GM12891 (cell line): ENCODE measurements at regions not wholly inside any gene's neighbourhood (a gene's known extent, or its start where the extent isn't known, plus 50 kb on each side); places are given as distances from the start of the nearest gene placed in this dataset.

ENCODE experiments used
- POLR2A ChIP-seq: IDR thresholded peaks from 2 replicates; pipeline ENCODE4 v1.6.1; 2011; ENCODE audit warnings: low read depth, low read length, control low read depth
- POLR2AphosphoS5 ChIP-seq: IDR thresholded peaks from 2 replicates; pipeline ENCODE4 v1.6.1; 2011; ENCODE audit warnings: low read depth, low read length, control low read depth
- POU2F2 ChIP-seq: IDR thresholded peaks from 2 replicates; pipeline ENCODE4 v1.6.1; 2011; ENCODE audit warnings: low read depth, mild to moderate bottlenecking, control low read depth, low read length, moderate library complexity
- SPI1 ChIP-seq: IDR thresholded peaks from 2 replicates; pipeline ENCODE4 v1.6.1; 2011; ENCODE audit warnings: low read depth, low read length, control low read depth
- TAF1 ChIP-seq: IDR thresholded peaks from 2 replicates; pipeline ENCODE4 v1.6.1; 2011; ENCODE audit warnings: low read depth, low read length, control low read depth

DNA sequence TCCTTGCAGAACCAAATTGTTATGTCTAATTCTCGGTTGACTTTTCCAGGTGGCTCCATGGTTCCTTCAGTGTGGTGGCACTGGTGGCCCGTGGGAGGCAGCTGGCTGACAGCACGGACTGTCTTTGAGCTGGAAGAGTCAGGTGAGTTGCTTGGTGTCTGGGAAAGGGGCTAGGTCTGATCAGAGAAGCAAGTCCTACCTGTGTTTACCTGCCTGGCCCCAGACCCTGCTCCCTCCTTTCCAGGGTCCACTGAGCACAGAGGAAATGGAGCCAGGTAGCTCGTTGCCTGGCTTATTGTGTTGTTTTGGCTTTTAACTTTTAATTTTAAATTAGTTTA is 111.8 kb downstream of the BANF2 start:
- TF ChIP-seq POLR2AphosphoS5 (no peak), SPI1 (no peak), POLR2A (no peak), TAF1 (no peak), POU2F2 (no peak)
